ENCODE measurements at regions not wholly inside any gene's neighbourhood (a gene's known extent, or its start where the extent isn't known, plus 50 kb on each side); places are given as distances from the start of the nearest gene placed in this dataset.

DNA sequence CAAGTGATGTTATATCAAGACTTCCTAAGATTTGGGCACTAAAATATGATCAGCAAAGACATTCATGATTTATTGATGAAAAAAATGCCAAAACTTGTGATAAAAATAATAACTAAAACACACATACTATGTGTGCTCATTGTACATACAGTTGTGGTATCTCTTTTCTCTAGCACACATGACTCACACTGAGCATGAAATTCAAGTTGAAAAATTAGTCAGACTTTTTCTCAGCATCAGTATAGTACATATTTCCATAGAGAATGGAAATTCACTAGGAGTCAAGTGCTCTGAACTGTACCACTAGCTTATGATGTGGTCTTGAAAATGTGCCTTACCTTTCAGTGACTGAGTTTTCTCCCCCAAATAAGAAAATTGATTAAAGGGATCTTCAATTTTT, 471.8 kb upstream of the FLRT2 start:
- Histone ChIP-seq H3K9ac (replicated peaks; ENCODE audit: extremely low read depth, insufficient read depth, low read length) (no peak overlapping the region), H3K4me1 (ENCODE audit: control insufficient read depth, extremely low read depth, insufficient read depth, low read length) (no peaks in the 10 kb centered on the region), H3K36me3 (ENCODE audit: control insufficient read depth in 2 of 2, extremely low read depth in 1 of 2, insufficient read depth in 2 of 2, low read length in 2 of 2) (no peaks in the 10 kb centered on the region), H3K4me2 (ENCODE audit: insufficient read depth, low read length) (no peak overlapping the region), H3K79me2 (ENCODE audit: control insufficient read depth, insufficient read depth, low read length) (no peaks in the 10 kb centered on the region), H3K9me3 (replicated peaks; ENCODE audit: control insufficient read depth, insufficient read depth, low read length) (no peaks in the 10 kb centered on the region), H2AFZ (ENCODE audit: low read depth, low read length) (no peak overlapping the region), H4K20me1 (replicated peaks; ENCODE audit: control insufficient read depth, extremely low read depth, insufficient read depth, low read length) (no peaks in the 10 kb centered on the region), H3K27ac (ENCODE audit: insufficient read depth, low read depth, low read length) (no peak overlapping the region), H3K27me3 (ENCODE audit: control insufficient read depth in 2 of 2, insufficient read depth in 2 of 2, low read length in 2 of 2) (no peaks in the 10 kb centered on the region), H3K9me1 (replicated peaks; ENCODE audit: control insufficient read depth, extremely low read depth, insufficient read depth, low read length) (no peaks in the 10 kb centered on the region), H3K4me3 (replicated peaks in 1 of 3; ENCODE audit: insufficient read depth in 1 of 3, low read depth in 1 of 3, low read length in 3 of 3) (no peak overlapping the region)
- FAIRE-seq (no peak), DNase-seq (ENCODE audit: low read depth, low spot score) (no peak)
- ChIA-PET POLR2A (no interaction called here), CTCF (no interaction called here)
- TF ChIP-seq POLR2A (IDR thresholded peaks at IDR 0.05; ENCODE audit: low read depth, low read length) (no peak), MAX (IDR thresholded peaks at IDR 0.05; ENCODE audit: insufficient read depth, insufficient read length) (no peak), MYC (IDR thresholded peaks at IDR 0.05; ENCODE audit: low read depth, low read length) (no peak), FOS (IDR thresholded peaks at IDR 0.05; ENCODE audit: borderline replicate concordance, insufficient read depth, low read length) (no peak), POLR2AphosphoS5 (IDR thresholded peaks at IDR 0.05; ENCODE audit: insufficient read depth, low read depth, low read length) (no peak), JUN (IDR thresholded peaks at IDR 0.05; ENCODE audit: borderline replicate concordance, insufficient read depth, insufficient read length, low read depth) (no peak), EZH2 (IDR thresholded peaks at IDR 0.05; ENCODE audit: borderline replicate concordance, low read depth, low read length, severe bottlenecking) (no peak), GATA2 (IDR thresholded peaks at IDR 0.05; ENCODE audit: insufficient read depth, insufficient read length, low read depth, low read length) (no peak), CTCF (IDR thresholded peaks at IDR 0.05; ENCODE audit: extremely low read depth in 1 of 2, insufficient read depth in 1 of 2, low read depth in 1 of 2, low read length in 2 of 2) (no peak)
- BruUV-seq (replicated peaks) = no TSS peak
- intact Hi-C loops (cut with micrococcal nuclease) (no loop called here), dilution Hi-C loops (cut with MboI; ENCODE audit: extremely low pct_ligation_motif_present, low sequenced_read_pairs) (no loop called here)
